ENCODE measurements at regions not wholly inside any gene's neighbourhood (a gene's known extent, or its start where the extent isn't known, plus 50 kb on each side); places are given as distances from the start of the nearest gene placed in this dataset.

DNA sequence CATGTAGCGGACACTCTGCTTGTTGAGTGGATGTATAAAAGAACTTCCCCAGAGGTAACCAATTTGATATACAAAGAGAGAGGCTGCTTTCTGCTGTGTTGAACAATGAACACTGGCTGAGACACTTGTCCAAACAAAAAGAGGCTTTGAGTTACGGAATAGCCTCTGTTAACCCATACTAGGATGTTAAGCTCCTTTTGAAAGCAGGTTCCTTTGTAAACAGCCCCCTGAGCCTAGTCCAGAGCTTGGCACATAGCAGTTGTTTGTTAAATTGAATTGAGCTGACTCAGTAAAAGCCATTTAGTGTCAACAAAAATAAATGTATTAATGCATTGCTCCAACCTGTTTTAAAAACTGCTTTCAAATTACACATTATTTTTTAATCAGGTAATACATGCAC is 200.1 kb downstream of the MZT1 start:
- no peak for DNase-seq

GRCh38 chr13:72523593-72523992 is 203.8 kb downstream of the MZT1 start:
- DNase-seq = no peak

- no peak for DNase-seq
These were observed 204.4 kb downstream of the MZT1 start for GRCh38 chr13:72523049-72523448.

DNA sequence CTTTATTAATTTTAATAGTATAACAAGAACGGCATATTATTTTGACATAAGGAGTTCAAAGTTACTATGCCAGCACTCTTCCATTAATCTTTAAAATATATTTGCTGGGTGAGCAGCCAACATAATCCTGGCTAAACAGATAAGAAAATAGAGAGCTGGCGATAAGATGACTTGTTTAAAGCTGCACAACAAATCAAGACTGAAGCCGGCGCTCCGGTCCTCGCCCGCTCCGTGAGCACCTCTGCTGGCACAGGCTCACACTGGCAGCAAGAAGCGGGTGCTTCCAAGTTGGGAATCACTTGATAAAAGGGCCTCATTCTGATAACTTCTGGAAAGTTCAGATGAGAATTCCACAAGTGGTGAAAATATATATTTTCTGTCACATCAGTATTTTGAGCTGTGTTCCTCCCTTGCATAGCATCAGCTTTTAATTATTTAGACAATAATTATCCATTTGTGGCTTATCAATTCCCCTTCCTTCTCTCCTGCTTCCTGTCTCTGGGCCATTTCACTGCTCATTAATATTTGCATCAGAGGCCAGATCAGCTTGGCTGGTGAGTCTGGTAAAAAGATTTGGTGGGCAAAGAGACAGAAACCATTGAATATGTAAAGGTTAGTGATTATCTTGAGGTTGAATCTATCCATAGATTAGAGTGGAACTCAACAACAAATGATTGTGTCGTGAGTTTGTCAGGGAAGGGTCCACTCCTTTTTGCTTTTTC is 205.3 kb downstream of the MZT1 start:
- no peak for DNase-seq

GRCh38 chr13:72514146-72514545 is 213.3 kb downstream of the MZT1 start:
- no peak for DNase-seq

DNA sequence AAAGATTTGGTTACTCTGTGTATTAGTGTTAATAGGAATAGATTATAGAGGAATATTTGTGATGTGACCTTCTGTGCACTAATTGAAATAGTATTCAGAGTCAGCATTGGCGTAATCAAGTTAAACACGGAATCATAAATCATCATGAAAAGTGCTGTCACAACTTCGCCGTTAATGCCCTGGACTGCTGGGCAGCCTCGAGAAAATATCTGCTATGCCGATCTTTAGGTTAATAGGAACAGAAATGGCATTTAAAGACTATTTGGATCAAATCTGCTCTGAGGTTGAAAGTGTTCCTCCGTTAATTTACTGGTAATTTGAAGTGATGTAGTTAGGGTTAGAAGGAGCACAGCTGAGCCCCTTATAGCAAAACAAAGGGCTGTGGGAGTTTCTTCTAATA is 219.0 kb downstream of the MZT1 start:
- no peak for DNase-seq

DNA sequence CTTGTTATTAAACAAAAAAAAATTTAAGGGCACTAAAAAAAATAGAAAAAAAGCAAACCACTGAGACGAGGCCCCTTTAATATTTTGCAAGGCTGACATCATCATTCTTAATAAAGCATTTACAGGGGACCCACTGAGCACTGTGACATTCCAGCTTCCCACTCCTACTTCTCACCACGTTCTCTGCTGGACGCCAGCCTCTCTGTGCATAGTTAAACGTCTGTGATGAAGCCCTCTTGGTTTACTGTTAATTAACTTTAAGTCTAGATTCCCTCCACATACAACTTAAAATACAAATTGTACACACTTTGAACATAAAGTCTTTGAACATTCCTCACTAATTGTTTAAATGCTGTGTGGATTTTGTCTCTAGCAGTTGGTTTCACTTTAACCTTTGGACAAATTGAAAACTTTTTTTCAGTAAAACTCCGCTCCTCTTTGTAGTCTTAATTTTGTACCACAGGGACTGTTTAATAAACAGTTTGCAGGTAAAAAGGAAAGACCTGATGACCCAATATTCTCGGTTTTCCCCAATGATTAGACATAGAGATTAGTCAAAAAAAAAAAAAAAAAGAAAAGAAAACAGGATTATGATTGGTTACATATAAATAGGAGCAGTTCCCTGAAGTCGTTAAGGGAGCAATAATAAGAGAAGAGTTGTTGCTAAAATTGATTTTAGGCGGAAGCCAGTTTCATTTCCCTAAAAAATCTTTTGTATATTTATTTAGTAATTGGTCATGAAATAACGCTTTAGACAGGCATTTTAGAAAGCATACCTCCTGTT is 219.8 kb downstream of the MZT1 start:
- no peak for DNase-seq

- DNase-seq = no peak
These were observed 220.7 kb downstream of the MZT1 start for GRCh38 chr13:72506706-72507105.

GRCh38 chr13:72505376-72505775 is 222.1 kb downstream of the MZT1 start:
- no peak for DNase-seq

- no peak for DNase-seq
These were observed 223.1 kb downstream of the MZT1 start for GRCh38 chr13:72504131-72504841.

- no peak for DNase-seq
These were observed 226.6 kb downstream of the MZT1 start for GRCh38 chr13:72500851-72501250.

GRCh38 chr13:72495681-72496080 is 231.7 kb downstream of the MZT1 start:
- DNase-seq = no peak

GRCh38 chr13:72489751-72490150 is 237.7 kb downstream of the MZT1 start:
- DNase-seq = peak; percentile 1

DNA sequence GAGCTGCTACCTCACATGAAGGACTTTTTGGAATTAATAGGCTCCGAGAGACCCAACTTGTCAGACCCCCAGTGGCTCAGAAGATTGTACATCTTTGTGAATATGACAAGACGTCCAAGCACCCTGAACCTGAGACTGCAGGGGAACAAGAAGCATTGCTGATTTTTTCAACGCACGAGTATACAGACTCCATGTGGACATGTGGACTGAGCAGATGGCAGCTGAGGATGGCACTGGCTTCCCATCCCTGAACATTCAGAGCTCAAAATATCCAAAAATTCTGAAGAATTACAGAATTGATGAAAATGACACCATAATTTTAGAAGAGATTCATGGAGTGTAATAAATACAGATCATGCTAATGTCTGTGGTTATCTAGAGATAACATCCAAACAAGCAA is 254.1 kb downstream of the MZT1 start:
- DNase-seq = no peak

GRCh38 chr13:72469906-72470305 is 257.5 kb downstream of the MZT1 start:
- DNase-seq = no peak

GRCh38 chr13:72463561-72463960 is 263.9 kb downstream of the MZT1 start:
- no peak for DNase-seq

GRCh38 chr13:72462726-72463125 is 264.7 kb downstream of the MZT1 start:
- DNase-seq = no peak

DNA sequence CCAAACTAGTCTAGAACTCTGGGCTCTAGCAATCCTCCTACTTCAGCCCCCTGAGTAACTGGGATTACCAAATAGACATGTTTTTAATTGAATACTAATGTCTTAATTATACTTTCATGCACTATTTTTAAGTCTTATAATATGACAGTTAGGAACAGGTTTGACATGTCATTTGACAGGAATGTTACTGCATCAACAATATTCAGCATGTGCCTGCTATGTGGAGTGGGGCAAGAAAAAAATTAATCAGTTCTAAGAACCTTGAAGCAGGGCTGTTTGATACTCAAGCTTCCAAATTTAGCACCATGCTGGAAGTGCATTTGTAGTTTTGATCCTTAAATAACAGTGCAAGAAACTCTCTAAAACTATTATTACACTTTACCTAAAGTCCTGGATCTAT is 265.3 kb downstream of the MZT1 start:
- DNase-seq = no peak

DNA sequence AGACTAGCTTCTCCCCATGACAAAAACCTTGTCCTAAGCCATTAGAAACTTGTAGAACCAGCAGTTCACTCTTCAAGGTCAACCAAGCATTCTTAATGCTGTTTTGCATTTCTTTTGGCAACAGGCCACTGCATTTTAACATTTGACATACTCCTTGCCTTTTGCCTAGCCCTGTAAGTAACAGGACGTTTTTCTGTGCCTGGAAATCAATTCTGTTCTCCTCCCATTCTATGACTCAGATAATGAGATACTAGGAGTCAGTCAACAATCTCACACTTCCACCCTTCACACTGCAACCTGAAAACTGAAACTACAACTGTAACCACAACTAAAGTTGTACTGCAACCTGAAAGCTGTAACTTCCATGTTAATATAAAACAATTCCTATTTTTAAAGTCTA is 268.7 kb downstream of the MZT1 start:
- DNase-seq = no peak

- no peak for DNase-seq
These were observed 270.3 kb downstream of the MZT1 start for GRCh38 chr13:72457151-72457550.

DNA sequence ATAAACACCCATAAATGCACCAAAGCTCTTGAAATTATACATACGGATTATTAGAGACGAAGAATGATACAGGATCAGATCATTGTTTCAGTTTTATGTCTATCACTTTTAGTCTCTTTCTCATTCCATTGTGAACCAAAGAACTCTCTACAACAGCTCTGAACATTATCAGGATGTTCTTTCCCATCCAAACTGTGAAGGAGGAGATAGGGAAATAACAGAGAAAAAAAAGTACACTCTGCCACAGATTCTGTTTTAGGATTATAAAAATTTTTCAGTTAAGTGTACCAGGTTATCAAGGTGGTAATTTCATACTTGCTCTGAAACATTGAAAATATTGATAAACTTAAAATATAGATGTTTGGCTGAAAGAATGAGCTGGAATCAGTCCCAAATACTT is 270.9 kb downstream of the MZT1 start:
- DNase-seq = no peak

DNA sequence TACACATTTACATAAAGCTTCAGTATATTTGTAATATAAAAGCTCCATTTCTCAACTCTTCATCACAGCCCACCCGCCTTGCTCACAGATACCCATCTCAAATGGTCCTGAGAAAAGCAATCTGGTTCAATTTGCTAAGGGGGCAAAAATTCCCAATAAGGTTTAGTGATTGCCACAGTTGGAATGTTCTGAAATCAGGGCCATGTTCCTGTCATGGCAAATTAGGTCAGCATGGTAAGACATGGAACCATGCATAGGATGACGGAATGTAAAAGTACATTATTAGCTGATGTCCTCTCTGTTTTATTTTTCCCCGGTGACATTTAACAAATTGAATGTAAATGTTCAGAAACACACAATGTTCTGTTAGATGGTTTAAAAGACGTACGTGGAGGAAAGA is 274.3 kb downstream of the MZT1 start:
- no peak for DNase-seq

DNA sequence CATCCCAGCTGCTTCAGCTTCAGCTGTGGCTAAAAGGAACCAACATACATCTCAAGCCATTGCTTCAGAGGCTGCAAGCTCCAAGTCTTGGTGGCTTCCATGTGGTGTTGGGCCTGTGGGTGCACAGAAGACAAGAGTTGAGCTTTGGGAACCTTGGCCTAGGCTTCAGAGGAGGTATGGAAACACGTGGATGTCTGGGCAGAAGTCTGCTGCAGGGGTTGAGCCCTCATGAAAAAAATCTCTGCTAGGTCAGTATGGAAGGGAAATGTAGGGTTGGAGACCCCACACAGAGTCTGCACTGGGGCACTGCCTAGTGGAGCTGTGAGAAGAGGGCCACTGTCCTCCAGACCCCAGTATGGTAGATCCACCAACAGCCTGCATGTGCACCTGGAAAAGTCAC is 279.3 kb downstream of the MZT1 start:
- no peak for DNase-seq
